ENCODE measurements at regions not wholly inside any gene's neighbourhood (a gene's known extent, or its start where the extent isn't known, plus 50 kb on each side); places are given as distances from the start of the nearest gene placed in this dataset.

- WGBS (ENCODE audit: insufficient coverage, low coverage, missing lambda C conversion rate) = 6% methylated on average over 1 of the region's 1 CpG
- no peak for TF ChIP-seq SNRNP70 (optimal IDR thresholded peaks at IDR 0.05; ENCODE audit: low read depth, low read length)
- TF ChIP-seq ETV5 (CRISPR knock-in tag; IDR thresholded peaks at IDR 0.05; ENCODE audit: low read depth) = no peak
- TF ChIP-seq ZFPM2 (CRISPR knock-in tag; IDR thresholded peaks at IDR 0.05) = no peak
- H2AFZ ChIP-seq (ENCODE audit: low read depth, low read length) = no peak overlapping the region
- ATAC-seq (no peak), FAIRE-seq (no peak), DNase-seq (ENCODE audit: extremely low read depth in 1 of 4, low spot score in 3 of 4) (no peak)
- ChIA-PET CTCF (ENCODE audit: low intra/inter-chr PET ratio) (no interaction called here), POLR2A (no interaction called here)
- H4K20me1 ChIP-seq (replicated peaks; ENCODE audit: control insufficient read depth, insufficient read depth, low read length) = no peaks in the 10 kb centered on the region
- intact Hi-C loops (cut with micrococcal nuclease) = no loop called here
- no peak overlapping the region for H3K4me3 ChIP-seq
- no peak overlapping the region for H3K4me2 ChIP-seq (ENCODE audit: insufficient read depth, low read length)
- no peak overlapping the region for H3K9ac ChIP-seq (ENCODE audit: insufficient read depth in 1 of 2, low read depth in 2 of 2, low read length in 2 of 2)
- H3K36me3 ChIP-seq (ENCODE audit: control insufficient read depth, insufficient read depth, low read length) = no peaks in the 10 kb centered on the region
- H3K9me1 ChIP-seq (ENCODE audit: control insufficient read depth, insufficient read depth, low read length) = no peaks in the 10 kb centered on the region
- H3K27ac ChIP-seq (ENCODE audit: extremely low read depth, low read depth, low read length) = no peak overlapping the region
- no peaks in the 10 kb centered on the region for H3K79me2 ChIP-seq (ENCODE audit: control insufficient read depth, insufficient read depth, low read length)
- BruUV-seq (replicated peaks) = no TSS peak
- H3K27me3 ChIP-seq (ENCODE audit: control insufficient read depth in 2 of 2, insufficient read depth in 2 of 2, low read length in 2 of 2) = no peaks in the 10 kb centered on the region
- H3K9me3 ChIP-seq (replicated peaks; ENCODE audit: control insufficient read depth, insufficient read depth, low read depth, low read length) = no peaks in the 10 kb centered on the region
- in situ Hi-C loops (cut with MboI) = no loop called here
- no peaks in the 10 kb centered on the region for H3K4me1 ChIP-seq (replicated peaks in 1 of 2; ENCODE audit: control insufficient read depth in 2 of 2, insufficient read depth in 2 of 2, low read length in 2 of 2)
Observed at GRCh38 chr21:20735257-20735656, 263.0 kb upstream of the NCAM2 start.

DNA sequence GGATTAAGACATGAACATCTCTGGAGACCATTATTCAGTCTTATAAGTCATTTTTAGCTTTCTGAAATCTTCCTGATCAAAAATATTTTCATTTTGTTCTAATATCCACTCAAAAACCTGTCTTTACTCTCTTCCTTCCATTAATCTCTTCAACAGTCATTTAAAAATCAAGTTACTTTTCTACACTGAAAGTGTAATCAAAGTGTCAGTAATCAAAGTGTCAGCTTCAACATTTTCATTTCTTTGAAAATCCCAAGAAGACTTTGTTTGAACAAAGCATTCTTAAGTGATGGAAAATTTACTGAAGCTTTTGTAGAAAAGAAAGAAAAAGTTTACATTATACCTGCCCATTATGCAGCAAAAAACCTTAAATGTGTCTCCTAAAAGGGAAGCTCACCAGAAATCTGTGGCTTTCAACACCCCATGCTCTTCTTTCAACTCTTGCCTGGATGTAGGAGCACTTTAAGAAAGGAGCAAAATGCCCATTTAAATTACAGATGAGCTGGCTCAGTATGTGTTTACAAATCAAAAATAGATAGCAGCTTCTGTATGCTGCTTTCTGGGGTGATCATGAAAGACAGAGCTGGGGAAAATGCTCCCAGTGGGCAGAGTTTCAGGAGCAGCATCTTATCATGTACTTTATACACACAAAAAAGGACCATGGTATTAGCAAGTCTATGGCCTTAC is 260.8 kb upstream of the NCAM2 start:
- in situ Hi-C loops (cut with MboI) = no loop called here
- POLR2A ChIA-PET = no interaction called here
- Histone ChIP-seq H3K4me1 (replicated peaks in 1 of 2; ENCODE audit: control insufficient read depth in 2 of 2, insufficient read depth in 2 of 2, low read length in 2 of 2) (no peaks in the 10 kb centered on the region), H3K9me1 (ENCODE audit: control insufficient read depth, insufficient read depth, low read length) (no peaks in the 10 kb centered on the region), H3K27ac (ENCODE audit: extremely low read depth, low read depth, low read length) (no peak overlapping the region), H3K4me3 (no peak overlapping the region), H3K9ac (ENCODE audit: insufficient read depth in 1 of 2, low read depth in 2 of 2, low read length in 2 of 2) (no peak overlapping the region), H3K4me2 (ENCODE audit: insufficient read depth, low read length) (no peak overlapping the region), H3K36me3 (ENCODE audit: control insufficient read depth, insufficient read depth, low read length) (no peaks in the 10 kb centered on the region), H3K9me3 (replicated peaks; ENCODE audit: control insufficient read depth, insufficient read depth, low read depth, low read length) (no peaks in the 10 kb centered on the region), H4K20me1 (replicated peaks; ENCODE audit: control insufficient read depth, insufficient read depth, low read length) (no peaks in the 10 kb centered on the region), H3K79me2 (ENCODE audit: control insufficient read depth, insufficient read depth, low read length) (no peaks in the 10 kb centered on the region), H2AFZ (ENCODE audit: low read depth, low read length) (no peak overlapping the region), H3K27me3 (ENCODE audit: control insufficient read depth in 2 of 2, insufficient read depth in 2 of 2, low read length in 2 of 2) (no peaks in the 10 kb centered on the region)
- CTCF ChIA-PET (ENCODE audit: low intra/inter-chr PET ratio) = no interaction called here
- no TSS peak for BruUV-seq (replicated peaks)
- FAIRE-seq (no peak), DNase-seq (ENCODE audit: extremely low read depth in 1 of 4, low spot score in 3 of 4) (no peak), ATAC-seq (no peak)
- intact Hi-C loops (cut with micrococcal nuclease) = no loop called here
- TF ChIP-seq NR4A1 (CRISPR knock-in tag; IDR thresholded peaks at IDR 0.05) (no peak), NR4A1 (tag; IDR thresholded peaks at IDR 0.05) (no peak), ZNF146 (CRISPR knock-in tag; IDR thresholded peaks at IDR 0.05; ENCODE audit: unreplicated experiment) (no peak), ZNF274 (IDR thresholded peaks at IDR 0.05; ENCODE audit: borderline replicate concordance, low read depth, low read length) (no peak), TAF1 (IDR thresholded peaks at IDR 0.05; ENCODE audit: control insufficient read depth, extremely low read depth, insufficient read depth, low read length, severe bottlenecking) (no peak), CAMTA2 (CRISPR knock-in tag; conservative IDR thresholded peaks at IDR 0.05) (no peak), ZC3H11A (IDR thresholded peaks at IDR 0.05; ENCODE audit: low read depth, low read length) (no peak)
- TF ChIP-seq, protein P1, sequence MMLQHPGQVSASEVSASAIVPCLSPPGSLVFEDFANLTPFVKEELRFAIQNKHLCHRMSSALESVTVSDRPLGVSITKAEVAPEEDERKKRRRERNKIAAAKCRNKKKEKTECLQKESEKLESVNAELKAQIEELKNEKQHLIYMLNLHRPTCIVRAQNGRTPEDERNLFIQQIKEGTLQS (IDR thresholded peaks at IDR 0.05) = no peak
- TF ChIP-seq, protein P1 (CRISPR knock-in tag; conservative IDR thresholded peaks at IDR 0.05) = no peak
- TF ChIP-seq, protein P2, sequence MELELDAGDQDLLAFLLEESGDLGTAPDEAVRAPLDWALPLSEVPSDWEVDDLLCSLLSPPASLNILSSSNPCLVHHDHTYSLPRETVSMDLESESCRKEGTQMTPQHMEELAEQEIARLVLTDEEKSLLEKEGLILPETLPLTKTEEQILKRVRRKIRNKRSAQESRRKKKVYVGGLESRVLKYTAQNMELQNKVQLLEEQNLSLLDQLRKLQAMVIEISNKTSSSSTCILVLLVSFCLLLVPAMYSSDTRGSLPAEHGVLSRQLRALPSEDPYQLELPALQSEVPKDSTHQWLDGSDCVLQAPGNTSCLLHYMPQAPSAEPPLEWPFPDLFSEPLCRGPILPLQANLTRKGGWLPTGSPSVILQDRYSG (tag; conservative IDR thresholded peaks at IDR 0.05; ENCODE audit: low read depth) = no peak
- TF ChIP-seq, protein P3, sequence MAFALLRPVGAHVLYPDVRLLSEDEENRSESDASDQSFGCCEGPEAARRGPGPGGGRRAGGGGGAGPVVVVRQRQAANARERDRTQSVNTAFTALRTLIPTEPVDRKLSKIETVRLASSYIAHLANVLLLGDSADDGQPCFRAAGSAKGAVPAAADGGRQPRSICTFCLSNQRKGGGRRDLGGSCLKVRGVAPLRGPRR (CRISPR knock-in tag; IDR thresholded peaks at IDR 0.05) = no peak

Data from K562 (cell line).